ENCODE measurements at regions not wholly inside any gene's neighbourhood (a gene's known extent, or its start where the extent isn't known, plus 50 kb on each side); places are given as distances from the start of the nearest gene placed in this dataset.

- peak; percentile 48 for DNase-seq
Measured at GRCh38 chr15:88745065-88745464, 58.2 kb upstream of the ACAN start.

GRCh38 chr15:88745696-88746095 is 57.5 kb upstream of the ACAN start:
- peak; percentile 95 for DNase-seq

DNA sequence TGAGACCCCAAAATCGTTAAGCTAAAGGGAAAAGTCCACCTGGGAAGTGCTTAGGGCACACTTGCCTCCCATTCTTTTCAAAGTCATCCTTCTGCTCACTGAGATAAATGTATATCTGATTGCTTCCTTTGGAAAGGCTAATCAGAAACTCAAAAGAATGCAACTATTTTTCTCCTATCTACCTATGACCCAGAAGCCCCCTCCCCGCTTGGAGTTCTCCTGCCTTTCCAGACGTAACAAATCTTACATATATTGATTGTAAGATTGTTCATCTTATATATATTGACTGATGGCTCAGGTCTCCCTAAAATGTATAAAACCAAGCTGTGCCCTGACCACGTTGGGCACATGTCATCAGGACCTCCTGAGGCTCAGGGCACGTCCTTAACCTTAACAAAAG is 56.8 kb upstream of the ACAN start:
- DNase-seq = no peak

DNA sequence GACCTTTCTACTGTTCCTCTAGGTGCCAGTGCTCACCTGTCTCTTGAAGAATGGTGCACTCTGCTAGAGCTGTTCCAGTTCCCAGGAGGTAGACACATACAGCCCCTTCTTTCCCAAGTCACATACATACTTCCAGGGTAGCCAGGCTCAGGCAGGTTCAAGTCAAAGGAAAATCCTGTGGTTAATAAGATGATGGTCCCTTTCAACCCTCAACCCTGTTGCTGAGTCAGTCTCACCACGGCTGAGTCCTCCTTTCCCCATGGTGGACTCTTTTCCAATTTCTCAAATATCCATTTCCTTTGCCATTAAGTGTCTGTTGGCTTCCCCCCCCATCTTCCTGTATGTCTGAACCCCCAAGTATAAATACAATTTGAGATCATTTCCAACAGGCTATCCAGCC is 56.1 kb upstream of the ACAN start:
- peak; percentile 39 for DNase-seq

DNA sequence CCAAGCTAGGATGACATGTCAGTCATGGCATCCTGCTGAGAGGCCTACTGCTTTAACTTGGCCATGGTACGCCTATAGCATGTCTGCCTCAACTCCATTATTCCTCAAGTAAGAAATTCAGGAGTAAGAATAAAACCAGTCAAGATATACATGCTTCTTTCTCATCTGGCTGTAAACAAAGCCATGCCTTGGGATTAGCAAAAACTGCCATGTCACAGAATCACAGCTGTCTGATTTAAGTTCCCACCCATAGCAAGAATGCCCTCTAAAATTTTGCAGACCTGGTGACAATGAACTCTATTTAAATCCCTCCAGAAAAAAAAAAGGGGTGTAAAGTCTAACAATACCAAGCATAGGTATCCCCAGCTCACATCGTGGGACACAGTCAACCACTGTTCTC is 55.6 kb upstream of the ACAN start:
- no peak for DNase-seq

DNA sequence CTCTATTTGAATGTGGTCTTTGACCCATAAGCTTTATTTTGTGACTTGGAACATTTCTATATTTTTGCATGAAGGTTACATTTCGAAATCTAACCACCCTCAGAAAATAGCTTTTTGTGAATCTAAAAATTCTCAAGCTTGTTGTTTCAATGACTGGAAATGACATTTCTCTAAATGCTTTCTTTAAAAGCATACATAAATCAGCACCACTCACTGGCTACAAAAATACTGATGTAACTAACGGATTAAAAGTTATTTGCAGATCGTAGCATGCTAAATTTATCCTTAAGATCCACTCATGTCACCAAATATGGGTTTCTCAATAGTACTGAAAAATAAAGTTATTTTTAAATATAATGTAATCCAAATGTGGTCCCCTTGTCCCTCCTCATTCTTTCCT is 55.2 kb upstream of the ACAN start:
- peak; percentile 70 for DNase-seq

DNA sequence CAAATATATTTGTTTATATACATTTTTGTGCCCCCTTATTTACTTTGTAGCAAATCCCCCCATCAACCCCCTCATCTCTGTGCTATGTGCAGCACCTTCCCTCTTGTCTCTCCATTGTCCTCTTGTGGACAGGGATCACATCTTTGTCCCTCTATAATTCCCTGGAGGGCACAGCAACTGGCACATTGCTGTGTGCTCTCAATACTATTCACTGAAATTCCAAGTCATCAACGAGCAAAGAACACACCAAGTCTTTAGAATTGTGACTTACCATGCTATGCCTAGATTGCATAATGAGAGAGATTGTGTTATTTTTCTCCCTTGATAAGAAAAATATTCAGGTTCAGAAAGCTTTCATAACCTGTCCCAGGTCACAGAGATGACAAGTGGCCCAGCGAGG is 54.6 kb upstream of the ACAN start:
- no peak for DNase-seq

GRCh38 chr15:88749699-88750098 is 53.5 kb upstream of the ACAN start:
- no peak for DNase-seq

DNA sequence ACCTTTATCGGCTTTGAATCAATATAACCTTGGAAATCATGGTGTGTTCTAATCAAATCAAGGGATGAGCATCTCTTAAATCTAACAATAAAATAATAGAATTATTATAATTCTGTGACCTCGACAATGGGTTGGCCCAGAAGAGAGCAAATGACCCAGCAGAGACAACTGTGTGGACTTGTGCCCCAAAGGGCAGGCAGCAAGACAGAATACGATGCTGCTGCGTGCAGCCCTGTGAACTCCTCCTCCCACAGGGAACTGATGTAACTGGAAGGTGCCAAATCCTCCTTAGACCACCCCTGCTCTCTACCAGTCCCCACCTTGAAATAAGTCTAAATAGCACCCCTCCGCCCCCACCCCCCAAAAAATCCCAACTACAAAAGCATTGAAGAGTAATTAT is 50.7 kb upstream of the ACAN start:
- DNase-seq = no peak

DNA sequence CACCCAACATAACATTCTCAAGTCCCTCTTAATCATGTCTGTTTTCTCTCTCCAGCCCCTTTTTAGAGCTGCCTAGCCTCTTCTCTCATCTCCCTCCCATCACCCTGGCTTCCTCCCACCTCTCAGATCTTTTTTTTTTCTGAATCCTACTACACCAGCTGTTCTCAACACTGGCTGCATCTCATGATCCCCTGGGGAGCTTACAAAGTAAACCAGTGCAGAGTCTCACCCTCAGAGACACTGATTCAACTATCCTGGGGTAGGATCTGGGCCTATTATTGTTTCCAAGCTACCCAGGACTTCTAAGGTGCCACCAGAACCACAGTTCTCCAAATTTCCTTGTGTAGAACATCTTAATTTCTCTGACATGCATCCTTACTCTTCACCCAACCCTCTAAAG is 50.3 kb upstream of the ACAN start:
- DNase-seq = no peak

All from fibroblast of skin of right quadriceps (primary cell).